ENCODE measurements at regions not wholly inside any gene's neighbourhood (a gene's known extent, or its start where the extent isn't known, plus 50 kb on each side); places are given as distances from the start of the nearest gene placed in this dataset.

GRCh38 chr2:217563565-217563964 is 439.2 kb downstream of the TNS1 start:
- no peak for DNase-seq

GRCh38 chr2:217562871-217563480 is 439.8 kb downstream of the TNS1 start:
- DNase-seq: no peak

GRCh38 chr2:217559084-217559483 is 443.7 kb downstream of the TNS1 start:
- DNase-seq: no peak

GRCh38 chr2:217555081-217555876 is 447.5 kb downstream of the TNS1 start:
- no peak for DNase-seq

GRCh38 chr2:217553679-217554078 is 449.1 kb downstream of the TNS1 start:
- no peak for DNase-seq

GRCh38 chr2:217553202-217553601 is 449.6 kb downstream of the TNS1 start:
- no peak for DNase-seq

- no peak for DNase-seq
Observed at GRCh38 chr2:217552081-217552480, 450.7 kb downstream of the TNS1 start.

GRCh38 chr2:217551252-217551899 is 451.4 kb downstream of the TNS1 start:
- DNase-seq: no peak

GRCh38 chr2:217539126-217539525 is 463.7 kb downstream of the TNS1 start:
- DNase-seq: no peak

GRCh38 chr2:217538719-217539118 is 464.1 kb downstream of the TNS1 start:
- no peak for DNase-seq

GRCh38 chr2:217535957-217536708 is 466.7 kb downstream of the TNS1 start:
- DNase-seq: no peak

- DNase-seq: no peak
Observed at GRCh38 chr2:217530392-217531090, 472.3 kb downstream of the TNS1 start.

- no peak for DNase-seq
Observed at GRCh38 chr2:217529271-217529670, 473.5 kb downstream of the TNS1 start.

- DNase-seq: no peak
Observed at GRCh38 chr2:217527590-217528202, 475.1 kb downstream of the TNS1 start.

- no peak for DNase-seq
Observed at GRCh38 chr2:217525076-217525475, 477.7 kb downstream of the TNS1 start.

GRCh38 chr2:217523286-217523685 is 479.5 kb downstream of the TNS1 start:
- no peak for DNase-seq

- no peak for DNase-seq
Observed at GRCh38 chr2:217521820-217522219, 481.0 kb downstream of the TNS1 start.

- DNase-seq: no peak
Observed at GRCh38 chr2:217520356-217521010, 482.3 kb downstream of the TNS1 start.

- no peak for DNase-seq
Observed at GRCh38 chr2:217517402-217517801, 485.4 kb downstream of the TNS1 start.

- no peak for DNase-seq
Observed at GRCh38 chr2:217515615-217516309, 487.0 kb downstream of the TNS1 start.

- no peak for DNase-seq
Observed at GRCh38 chr2:217513258-217513657, 489.5 kb downstream of the TNS1 start.
